GM12873 (cell line): ENCODE measurements at regions not wholly inside any gene's neighbourhood (a gene's known extent, or its start where the extent isn't known, plus 50 kb on each side); places are given as distances from the start of the nearest gene placed in this dataset.

Experiments used
- CTCF ChIP-seq: IDR thresholded peaks from 2 replicates; pipeline ENCODE4 v1.5.1; 2012; ENCODE audit warnings: low read depth, mild to moderate bottlenecking, moderate library complexity, low read length, control low read depth; ENCODE audit not compliant: insufficient read depth; ENCODE audit errors: missing control alignments

- no peak for TF ChIP-seq CTCF
Observed at GRCh38 chr6:113522376-113522775, 334.8 kb upstream of the MARCKS start.

GRCh38 chr6:113524826-113525225 lies 332.3 kb upstream of the MARCKS start:
- no peak for TF ChIP-seq CTCF

GRCh38 chr6:113526553-113526952 lies 330.6 kb upstream of the MARCKS start:
- TF ChIP-seq CTCF: no peak

- TF ChIP-seq CTCF: no peak
Observed at GRCh38 chr6:113526995-113527394, 330.1 kb upstream of the MARCKS start.

GRCh38 chr6:113528111-113528510 lies 329.0 kb upstream of the MARCKS start:
- no peak for TF ChIP-seq CTCF

- TF ChIP-seq CTCF: no peak
Observed at GRCh38 chr6:113529196-113529595, 327.9 kb upstream of the MARCKS start.

- no peak for TF ChIP-seq CTCF
Observed at GRCh38 chr6:113529879-113530278, 327.3 kb upstream of the MARCKS start.

- TF ChIP-seq CTCF: no peak
Observed at GRCh38 chr6:113530769-113531168, 326.4 kb upstream of the MARCKS start.
